SK-N-SH (cell line): ENCODE measurements at regions not wholly inside any gene's neighbourhood (a gene's known extent, or its start where the extent isn't known, plus 50 kb on each side); places are given as distances from the start of the nearest gene placed in this dataset.

Source experiments
- CTCF ChIA-PET: fragments of 300-600, 350-600 bp; formaldehyde crosslinking; extraction: SDS; loops from one replicate; lab custom pipeline; 2021; lab: Yijun Ruan, JAX
- POLR2A ChIA-PET: fragments of 350-600 bp; sonication (Branson Sonifier 250); formaldehyde crosslinking; extraction: SDS; loops from one replicate; lab custom pipeline; 2020; ENCODE audit warnings: antibody characterized with exemption, inconsistent platforms; lab: Yijun Ruan, JAX
- DNase-seq: peaks from one replicate; pipeline ENCODE4 v3.0.0; 2012
- H2AFZ ChIP-seq: fragments of 200-600 bp; sonication (generic); 2 replicates; pipeline ENCODE4 v1.8.1; 2016; ENCODE audit warnings: antibody characterized with exemption, mild to moderate bottlenecking, low read depth
- H3F3A ChIP-seq: fragments of 200-600 bp; sonication (generic); replicated peaks from 2 replicates; pipeline ENCODE3; 2016; ENCODE audit warnings: antibody characterized with exemption, mild to moderate bottlenecking; ENCODE audit not compliant: insufficient read depth
- H3K27ac ChIP-seq, 2 experiments: fragments of 200-500 bp in 1 of 2; fragments of 200-600 bp in 1 of 2; sonication (Bioruptor generic) in 1 of 2; sonication (generic), shearing (Covaris generic) in 1 of 2; 2 replicates each; pipeline versions ENCODE4 v1.5.1 to v1.6.1; 2014 to 2016; ENCODE audit warnings: low read depth in 2 of 2, inconsistent platforms in 1 of 2, low read length in 1 of 2, mild to moderate bottlenecking in 1 of 2, mixed read lengths in 1 of 2
- H3K27me3 ChIP-seq: fragments of 200-600 bp; sonication (generic), shearing (Covaris generic); 2 replicates; pipeline ENCODE4 v1.6.1; 2016; ENCODE audit warnings: mixed run types; ENCODE audit not compliant: insufficient read depth
- H3K36me3 ChIP-seq, 2 experiments: fragments of 200-500 bp in 1 of 2; fragments of 200-600 bp in 1 of 2; sonication (Bioruptor generic) in 1 of 2; sonication (generic) in 1 of 2; replicated peaks in 1 of 2; 2 replicates each; pipeline versions ENCODE3 to v1.5.1; 2014 to 2016; ENCODE audit warnings: low read length in 1 of 2, mild to moderate bottlenecking in 1 of 2; ENCODE audit not compliant: insufficient read depth in 2 of 2, control insufficient read depth in 1 of 2
- H3K4me1 ChIP-seq, 2 experiments: fragments of 200-500 bp in 1 of 2; fragments of 200-600 bp in 1 of 2; sonication (Bioruptor generic) in 1 of 2; sonication (generic), shearing (Covaris generic) in 1 of 2; 2 replicates each; pipeline versions ENCODE4 v1.5.1 to v1.6.1; 2014 to 2016; ENCODE audit warnings: low read depth in 1 of 2, low read length in 1 of 2, mixed run types in 1 of 2; ENCODE audit not compliant: insufficient read depth in 2 of 2, control insufficient read depth in 1 of 2
- H3K4me2 ChIP-seq: fragments of 200-600 bp; sonication (generic), shearing (Covaris generic); 2 replicates; pipeline ENCODE4 v1.6.1; 2017; ENCODE audit warnings: mixed run types
- H3K4me3 ChIP-seq, 2 experiments: fragments of 200-500 bp in 1 of 2; fragments of 200-600 bp in 1 of 2; sonication (Bioruptor generic) in 1 of 2; sonication (generic), shearing (Covaris generic) in 1 of 2; 2 replicates each; pipeline versions ENCODE4 v1.5.1 to v1.8.1; 2014 to 2016; ENCODE audit warnings: low read depth in 2 of 2, inconsistent platforms in 1 of 2, low read length in 1 of 2, mild to moderate bottlenecking in 1 of 2, mixed read lengths in 1 of 2, moderate library complexity in 1 of 2
- H3K79me2 ChIP-seq: fragments of 200-600 bp; sonication (generic); 2 replicates; pipeline ENCODE4 v1.8.1; 2017; ENCODE audit warnings: mild to moderate bottlenecking; ENCODE audit not compliant: insufficient read depth
- H3K9ac ChIP-seq: fragments of 200-600 bp; sonication (generic); 2 replicates; pipeline ENCODE4 v1.6.1; 2017; ENCODE audit warnings: mixed run types
- H3K9me2 ChIP-seq: fragments of 200-600 bp; sonication (generic); 2 replicates; pipeline ENCODE4 v1.6.1; 2017; ENCODE audit warnings: mixed run types
- H3K9me3 ChIP-seq: fragments of 200-600 bp; sonication (generic); 2 replicates; pipeline ENCODE4 v1.6.1; 2017; ENCODE audit warnings: mixed run types, mild to moderate bottlenecking, moderate library complexity
- H4K20me1 ChIP-seq: fragments of 200-600 bp; sonication (generic); 2 replicates; pipeline ENCODE4 v1.6.1; 2017; ENCODE audit warnings: mild to moderate bottlenecking, mixed run types; ENCODE audit not compliant: insufficient read depth
- CHD2 ChIP-seq: fragments of 150-350 bp; IDR thresholded peaks from 2 replicates; pipeline ENCODE4 v1.6.1; 2018; ENCODE audit warnings: low read length; ENCODE audit not compliant: partially characterized antibody
- ELF1 ChIP-seq: IDR thresholded peaks from 2 replicates; pipeline ENCODE4 v1.4.0; 2012
- EP300 ChIP-seq, 2 experiments: IDR thresholded peaks; 2 replicates each; pipeline versions ENCODE4 v1.4.0 to v1.6.1; 2012; ENCODE audit warnings: borderline replicate concordance in 1 of 2, low read depth in 1 of 2, low read length in 1 of 2
- FOXJ3 ChIP-seq: sonication (generic); formaldehyde crosslinking; IDR thresholded peaks from 2 replicates; pipeline ENCODE4 v1.5.1; 2020; ENCODE audit warnings: mild to moderate bottlenecking, missing genetic modification reagents
- IRF3 ChIP-seq: fragments of 150-350 bp; IDR thresholded peaks from 2 replicates; pipeline ENCODE4 v1.6.1; 2016; ENCODE audit warnings: mild to moderate bottlenecking, low read depth, low read length
- NFIC ChIP-seq: IDR thresholded peaks from 2 replicates; pipeline ENCODE4 v1.4.0; 2012; ENCODE audit warnings: borderline replicate concordance
- NRF1 ChIP-seq: IDR thresholded peaks from 2 replicates; pipeline ENCODE4 v1.6.1; 2012; ENCODE audit warnings: low read depth, mild to moderate bottlenecking, low read length
- PBX3 ChIP-seq: IDR thresholded peaks from 2 replicates; pipeline ENCODE4; 2012
- REST ChIP-seq: IDR thresholded peaks from 2 replicates; pipeline ENCODE4 v1.6.1; 2012; ENCODE audit warnings: mild to moderate bottlenecking, low read depth, low read length, moderate library complexity
- RFX5 ChIP-seq: IDR thresholded peaks from 2 replicates; pipeline ENCODE4 v1.6.1; 2012; ENCODE audit warnings: mild to moderate bottlenecking, improper control_type of control experiment, low read length
- SIN3A ChIP-seq: IDR thresholded peaks from 2 replicates; pipeline ENCODE4 v1.6.1; 2012; ENCODE audit warnings: low read depth, mild to moderate bottlenecking, low read length, moderate library complexity, borderline replicate concordance
- SMC3 ChIP-seq: IDR thresholded peaks from 2 replicates; pipeline ENCODE4 v1.6.1; 2012; ENCODE audit warnings: low read depth, low read length, improper control_type of control experiment
- TAF1 ChIP-seq: IDR thresholded peaks from 2 replicates; pipeline ENCODE4 v1.6.1; 2012; ENCODE audit warnings: low read depth, mild to moderate bottlenecking, low read length, moderate library complexity, borderline replicate concordance
- TCF12 ChIP-seq: IDR thresholded peaks from 2 replicates; pipeline ENCODE4 v1.4.0; 2012
- USF1 ChIP-seq: IDR thresholded peaks from 2 replicates; pipeline ENCODE4 v1.4.0; 2012; ENCODE audit warnings: low read depth, borderline replicate concordance
- USF2 ChIP-seq: fragments of 150-350 bp; IDR thresholded peaks from 2 replicates; pipeline ENCODE4 v1.6.1; 2017; ENCODE audit warnings: antibody characterized with exemption, low read length, low read depth, borderline replicate concordance
- YY1 ChIP-seq: IDR thresholded peaks from 2 replicates; pipeline ENCODE4 v1.4.0; 2012; ENCODE audit warnings: low read depth, mild to moderate bottlenecking
- WGBS: methylation state at CpG from one replicate; pipeline ENCODE4 v1.1.6; 2017; ENCODE audit warnings: low lambda C conversion rate; 5-methylcytosine and 5-hydroxymethylcytosine counted together

- ChIA-PET POLR2A (no interaction called here), CTCF (no interaction called here)
- WGBS, result 18% methylated on average over 2 of the region's 2 CpGs
- Histone ChIP-seq H3K27me3 (no peaks in the 10 kb centered on the region), H3K9ac (no peak overlapping the region), H3K9me3 (no peaks in the 10 kb centered on the region), H3K4me2 (no peak overlapping the region), H2AFZ (no peak overlapping the region), H3F3A (no peaks in the 10 kb centered on the region), H3K79me2 (no peaks in the 10 kb centered on the region), H3K4me1 (no peaks in the 10 kb centered on the region), H3K4me3 (no peak overlapping the region), H3K36me3 (no peaks in the 10 kb centered on the region), H3K27ac (no peak overlapping the region), H3K9me2 (no peaks in the 10 kb centered on the region), H4K20me1 (no peaks in the 10 kb centered on the region)
- no peak for TF ChIP-seq RFX5
- no peak for TF ChIP-seq PBX3
- no peak for TF ChIP-seq NRF1
- TF ChIP-seq USF1, result no peak
- DNase-seq, result no peak
Measured at GRCh38 chr12:38488866-38489265, 172.3 kb downstream of the ALG10B start.

- 11% methylated on average over 5 of the region's 5 CpGs for WGBS
- no peaks in the 10 kb centered on the region for H3K79me2 ChIP-seq
- no peaks in the 10 kb centered on the region for H3K9me2 ChIP-seq
- H3K4me1 ChIP-seq, result no peaks in the 10 kb centered on the region
- H3K27me3 ChIP-seq, result no peaks in the 10 kb centered on the region
- no peak overlapping the region for H3K9ac ChIP-seq
- no peak overlapping the region for H2AFZ ChIP-seq
- no peak overlapping the region for H3K27ac ChIP-seq
- no peaks in the 10 kb centered on the region for H3K36me3 ChIP-seq
- no peaks in the 10 kb centered on the region for H4K20me1 ChIP-seq
- TF ChIP-seq EP300 (IDR thresholded peaks at IDR 0.05; ENCODE audit: borderline replicate concordance in 1 of 2, low read depth in 1 of 2, low read length in 1 of 2) (no peak), NFIC (no peak), FOXJ3 (CRISPR knock-in tag) (no peak), NRF1 (no peak), TAF1 (no peak), YY1 (no peak), SIN3A (no peak), REST (no peak), ELF1 (no peak), CHD2 (no peak), SMC3 (no peak), TCF12 (no peak), USF2 (no peak), IRF3 (no peak)
- TF ChIP-seq, all 33 proteins: peak for 0
- DNase-seq, result no peak
- POLR2A ChIA-PET, result no interaction called here
- Histone ChIP-seq H3K9me3 (no peaks in the 10 kb centered on the region), H3F3A (no peaks in the 10 kb centered on the region), H3K4me2 (no peak overlapping the region), H3K4me3 (no peak overlapping the region)
- CTCF ChIA-PET, result no interaction called here
Measured at GRCh38 chr12:38490073-38490472, 173.5 kb downstream of the ALG10B start.
